GM12864 (cell line): ENCODE measurements at regions not wholly inside any gene's neighbourhood (a gene's known extent, or its start where the extent isn't known, plus 50 kb on each side); places are given as distances from the start of the nearest gene placed in this dataset.
"Not testable (repeated sequence)": the region's sequence is repeated elsewhere in the genome, so short reads cannot be mapped to it uniquely, and the experiment has no call there.

Experiments used
- DNase-seq: peaks from one replicate; pipeline ENCODE4 v3.0.0-alpha.2; 2011; ENCODE audit warnings: low read depth
- H3K4me3 ChIP-seq: 2 replicates; pipeline ENCODE4 v1.5.1; 2011; ENCODE audit warnings: mild to moderate bottlenecking, low read depth, low read length, control low read depth
- CTCF ChIP-seq: IDR thresholded peaks from 2 replicates; pipeline ENCODE4 v1.5.1; 2011; ENCODE audit warnings: low read depth, mild to moderate bottlenecking, moderate library complexity, low read length, control low read depth, inconsistent platforms; ENCODE audit errors: missing control alignments

GRCh38 chr11:96865020-96865419, 475.2 kb downstream of the JRKL start:
- TF ChIP-seq CTCF, result no peak
- H3K4me3 ChIP-seq, result no peak overlapping the region

GRCh38 chr11:96869207-96869606, 479.4 kb downstream of the JRKL start:
- TF ChIP-seq CTCF, result no peak
- no peak overlapping the region for H3K4me3 ChIP-seq
- no peak for DNase-seq

More at GRCh38 chr11:96865020-96865419, 475.2 kb downstream of the JRKL start:
- DNase-seq, result no peak

- DNase-seq, result no peak
- no peak for TF ChIP-seq CTCF
- no peak overlapping the region for H3K4me3 ChIP-seq
These were observed 485.9 kb downstream of the JRKL start for GRCh38 chr11:96875712-96876111.

DNA sequence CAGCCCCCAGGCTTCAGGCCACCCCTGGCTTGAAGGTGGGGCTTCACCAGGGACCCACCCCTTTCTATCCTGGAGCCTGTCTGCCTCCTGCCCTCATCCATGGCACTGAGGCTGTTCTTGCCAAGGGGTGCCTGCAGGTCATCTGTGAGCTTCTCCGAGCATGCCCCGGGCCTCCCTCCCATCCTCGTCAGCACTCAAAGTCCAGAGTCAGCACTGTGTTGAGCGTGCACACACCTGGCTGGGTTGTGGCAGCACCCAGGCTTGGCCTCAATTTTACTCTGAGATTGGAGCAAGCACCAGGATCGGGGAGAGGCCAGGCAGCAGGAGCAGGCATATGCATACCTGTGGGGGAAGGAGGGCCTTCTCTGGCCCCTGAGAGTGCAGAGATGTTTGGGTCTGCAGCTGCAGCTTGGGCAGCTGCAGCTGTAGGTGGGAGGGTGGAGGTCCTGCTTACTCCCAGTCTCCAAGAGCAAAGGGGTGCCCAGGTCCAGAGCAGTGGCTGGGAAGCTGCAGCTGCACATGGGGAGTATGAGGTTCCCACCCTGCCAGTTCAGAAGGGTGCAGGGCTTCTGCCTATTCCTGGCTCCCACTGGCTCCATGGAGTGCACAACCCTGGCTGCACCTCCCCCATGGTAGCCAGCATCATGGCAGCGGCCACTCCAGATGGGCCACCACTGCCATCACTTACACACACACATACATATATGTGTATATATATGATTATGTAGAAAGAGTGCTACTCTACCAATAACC, 488.7 kb downstream of the JRKL start:
- no peak for TF ChIP-seq CTCF
- no peak for DNase-seq
- no peak overlapping the region for H3K4me3 ChIP-seq

DNA sequence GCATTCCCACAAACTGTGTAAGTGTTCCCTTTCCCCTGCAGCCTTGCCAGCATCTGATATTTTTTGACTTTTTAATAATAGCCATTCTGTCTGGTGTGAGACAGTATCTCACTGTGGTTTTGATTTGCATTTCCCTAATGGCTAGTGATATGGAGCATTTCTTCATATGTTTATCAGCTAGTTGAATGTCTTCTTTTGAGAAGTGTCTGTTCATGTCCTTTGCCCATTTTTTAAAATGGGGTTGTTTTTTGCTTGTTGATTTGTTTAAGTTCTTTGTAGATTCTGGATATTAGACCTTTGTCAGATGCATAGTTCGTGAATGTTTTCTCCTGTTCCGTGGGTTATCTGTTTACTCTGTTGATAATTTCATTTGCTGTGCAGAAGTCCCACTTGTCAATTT, 492.8 kb downstream of the JRKL start:
- DNase-seq, H3K4me3 ChIP-seq: not testable (repeated sequence)

DNA sequence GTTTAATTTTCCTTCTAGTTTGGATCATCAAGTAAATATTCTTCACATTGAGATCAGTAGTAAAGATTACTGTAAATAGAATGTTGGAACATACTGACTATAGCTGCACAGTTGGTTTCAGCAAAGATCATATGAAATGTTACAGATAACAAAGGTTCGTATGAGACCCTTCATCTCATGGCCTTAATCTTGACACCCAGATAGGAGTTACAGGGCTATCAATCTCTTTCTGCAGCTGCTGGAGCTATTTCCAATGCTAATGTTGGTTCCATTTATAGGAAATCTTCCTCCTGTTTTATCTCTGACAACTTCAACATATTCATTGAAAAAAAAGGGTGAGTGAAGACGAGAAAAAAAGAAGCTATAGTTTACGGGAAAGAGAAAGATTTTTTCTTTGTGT, 495.6 kb downstream of the JRKL start:
- H3K4me3 ChIP-seq, result no peak overlapping the region
- no peak for TF ChIP-seq CTCF
- no peak for DNase-seq

DNA sequence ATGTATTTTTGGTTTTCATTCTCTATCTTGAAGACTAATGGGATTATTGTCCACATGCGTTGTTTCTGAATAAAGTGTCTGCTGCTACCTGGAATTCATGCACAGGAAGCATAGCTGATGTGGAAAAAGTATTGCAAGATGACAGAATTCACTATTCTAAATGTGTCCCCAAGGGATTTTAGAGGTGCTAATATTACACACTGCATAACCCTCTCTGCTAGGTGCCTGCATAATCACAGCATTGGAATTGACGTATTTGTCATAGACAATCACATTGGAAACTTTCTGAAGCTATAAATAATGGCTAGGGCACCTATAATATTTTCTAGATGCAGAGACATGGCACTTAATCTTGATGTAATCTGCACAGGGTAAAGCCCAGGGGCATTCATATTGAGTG, 496.1 kb downstream of the JRKL start:
- no peak for TF ChIP-seq CTCF
- no peak for DNase-seq
- H3K4me3 ChIP-seq, result no peak overlapping the region
